ENCODE measurements at regions not wholly inside any gene's neighbourhood (a gene's known extent, or its start where the extent isn't known, plus 50 kb on each side); places are given as distances from the start of the nearest gene placed in this dataset.

DNA sequence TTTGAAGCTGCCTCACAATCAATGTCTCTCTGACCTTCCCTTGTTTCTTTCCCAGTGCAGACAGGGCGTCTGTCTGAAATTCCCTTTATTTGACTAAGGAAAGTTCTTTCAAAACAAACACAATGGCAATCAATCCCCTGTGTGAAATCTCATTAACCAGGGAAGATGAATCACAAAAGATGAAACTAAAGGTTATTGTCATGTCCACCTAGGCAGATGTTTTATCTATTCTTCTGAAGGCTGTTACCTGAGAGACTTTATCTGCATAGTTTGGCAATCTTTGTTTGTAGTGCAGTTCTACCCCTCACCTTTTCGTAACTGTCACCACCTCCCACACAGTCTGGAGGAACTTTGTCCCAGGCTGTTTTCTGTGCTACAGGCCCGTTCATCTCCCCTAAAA lies 217.5 kb upstream of the RIOK2 start:
- DNase-seq (ENCODE audit: low read depth, low spot score): no peak

DNA sequence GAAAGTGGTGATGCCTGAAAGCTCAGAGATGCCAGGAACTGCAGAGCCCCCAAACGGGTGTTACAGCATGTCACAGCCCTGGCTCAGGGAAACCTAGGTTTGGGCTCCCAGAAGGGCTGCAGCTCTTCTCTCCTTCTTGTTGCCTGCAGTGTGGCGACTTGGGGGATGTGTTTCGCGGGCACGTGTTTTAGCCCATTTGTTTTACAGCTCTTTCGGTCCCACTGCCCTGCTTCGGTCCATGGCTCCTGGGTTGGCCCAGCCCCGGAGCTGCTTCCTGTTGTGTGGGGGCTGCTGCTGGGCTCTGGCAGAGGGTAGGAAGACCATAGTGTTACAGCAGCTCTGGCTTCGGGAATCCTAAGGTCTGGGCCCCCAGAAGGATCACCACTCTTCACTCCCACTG lies 222.9 kb upstream of the RIOK2 start:
- no peak for DNase-seq (ENCODE audit: low read depth, low spot score)

DNA sequence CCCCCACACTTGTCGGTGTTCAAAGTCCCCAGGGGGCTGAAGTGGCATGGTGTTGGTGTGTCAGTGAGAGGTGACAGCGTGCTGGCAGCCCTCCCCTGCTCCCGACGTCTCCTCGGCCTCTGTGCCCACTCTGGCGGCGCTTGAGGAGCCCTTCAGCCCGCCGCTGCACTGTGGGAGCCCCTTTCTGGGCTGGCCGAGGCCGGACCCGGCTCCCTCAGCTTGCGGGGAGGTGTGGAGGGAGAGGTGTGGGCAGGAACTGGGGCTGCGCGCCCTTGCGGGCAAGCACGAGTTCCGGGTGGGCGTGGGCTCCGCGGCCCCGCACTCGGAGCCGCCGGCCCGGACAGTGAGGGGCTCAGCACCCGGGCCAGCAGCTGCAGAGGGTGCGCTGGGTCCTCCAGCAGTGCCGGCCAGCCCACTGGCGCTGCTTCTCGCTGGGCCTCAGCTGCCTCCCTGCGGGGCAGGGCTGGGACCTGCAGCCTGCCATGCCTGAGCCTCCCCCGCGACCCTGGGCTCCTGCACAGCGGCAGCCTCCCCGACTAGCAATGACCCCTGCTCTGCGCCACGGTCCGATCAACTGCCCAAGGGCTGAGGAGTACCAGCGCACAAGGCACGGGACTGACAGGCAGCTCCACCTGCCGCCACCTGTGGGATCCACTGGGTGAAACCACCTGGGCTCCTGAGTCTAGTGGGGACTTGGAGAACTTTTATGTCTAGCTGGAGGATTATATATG lies 224.1 kb upstream of the RIOK2 start:
- DNase-seq (ENCODE audit: low read depth, low spot score): no peak

DNA sequence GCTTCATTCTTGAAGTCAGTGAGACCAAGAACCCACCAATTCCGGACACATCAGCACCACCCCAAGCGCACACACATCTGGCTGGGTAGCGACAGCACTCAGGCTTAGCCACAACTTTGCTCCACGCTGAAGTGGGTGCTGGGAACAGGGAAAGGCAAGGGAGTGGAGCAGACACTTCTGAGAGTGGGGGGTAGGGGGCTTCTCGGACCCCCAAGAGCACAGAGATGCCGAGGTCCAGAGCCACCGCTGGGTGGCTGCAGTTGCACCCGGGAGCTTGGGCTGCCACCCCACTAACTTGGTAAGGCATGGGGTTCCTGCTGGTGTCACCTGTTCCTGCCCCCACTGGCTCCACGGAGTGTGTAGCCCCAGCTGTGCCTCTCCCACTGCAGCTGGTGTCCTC lies 225.3 kb upstream of the RIOK2 start:
- no peak for DNase-seq (ENCODE audit: low read depth, low spot score)

DNA sequence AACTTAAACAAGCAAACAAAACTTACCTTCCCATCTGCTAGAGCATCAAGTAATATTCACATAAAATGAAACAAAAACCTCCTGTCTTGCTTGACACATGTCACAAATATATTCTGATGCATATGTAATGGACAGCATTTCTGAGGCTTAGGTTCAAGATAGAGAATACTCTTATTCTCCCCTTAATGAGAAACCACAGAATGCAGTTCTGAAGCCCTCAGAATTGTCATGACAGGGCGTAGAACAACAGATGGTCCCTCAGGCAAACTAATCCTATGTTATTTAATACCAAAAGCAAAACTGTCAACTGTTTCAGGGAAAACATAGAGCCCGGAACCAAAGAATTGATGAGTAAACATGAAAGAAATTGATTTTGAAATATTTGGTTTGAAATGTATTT lies 229.9 kb upstream of the RIOK2 start:
- no peak for DNase-seq (ENCODE audit: low read depth, low spot score)

DNA sequence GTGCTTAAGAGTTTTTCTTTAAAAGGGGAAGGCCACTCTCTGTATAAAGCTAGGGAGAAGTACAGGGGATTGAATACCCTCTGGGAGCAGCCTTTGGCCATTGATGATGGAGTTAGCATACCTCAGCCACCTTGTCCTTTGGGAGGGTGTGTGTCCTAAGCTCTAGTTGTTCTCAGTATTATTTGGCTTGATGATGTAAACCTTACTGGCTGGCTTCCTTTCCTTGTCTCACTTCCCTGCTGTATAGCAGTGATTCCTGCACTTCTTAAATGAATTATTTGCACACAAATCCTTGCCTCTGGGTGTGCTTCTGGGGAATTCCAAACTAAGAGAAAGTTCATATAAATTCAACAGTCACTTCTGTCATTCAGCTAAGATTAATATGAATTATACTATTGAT lies 234.9 kb upstream of the RIOK2 start:
- no peak for DNase-seq (ENCODE audit: low read depth, low spot score)

DNA sequence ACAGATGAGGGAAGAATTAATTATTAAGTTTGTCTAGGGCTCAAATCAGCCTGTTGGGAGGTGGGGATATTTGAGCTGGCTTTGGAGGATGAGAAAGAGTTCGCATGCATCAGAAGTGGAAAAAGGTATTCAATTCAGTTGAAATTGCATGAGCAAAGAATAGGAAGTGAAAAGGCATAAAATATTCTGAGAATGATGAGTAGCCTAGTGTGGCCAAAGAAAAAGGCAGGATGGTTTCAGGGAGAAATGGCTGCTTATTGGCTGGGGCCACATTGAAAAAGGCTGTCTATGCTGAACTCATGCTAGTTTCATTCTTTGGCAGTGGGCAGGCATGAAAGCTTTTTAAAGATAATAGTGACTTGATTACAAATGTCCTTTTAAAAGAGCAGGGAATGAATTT lies 235.4 kb upstream of the RIOK2 start:
- DNase-seq (ENCODE audit: low read depth, low spot score): no peak

DNA sequence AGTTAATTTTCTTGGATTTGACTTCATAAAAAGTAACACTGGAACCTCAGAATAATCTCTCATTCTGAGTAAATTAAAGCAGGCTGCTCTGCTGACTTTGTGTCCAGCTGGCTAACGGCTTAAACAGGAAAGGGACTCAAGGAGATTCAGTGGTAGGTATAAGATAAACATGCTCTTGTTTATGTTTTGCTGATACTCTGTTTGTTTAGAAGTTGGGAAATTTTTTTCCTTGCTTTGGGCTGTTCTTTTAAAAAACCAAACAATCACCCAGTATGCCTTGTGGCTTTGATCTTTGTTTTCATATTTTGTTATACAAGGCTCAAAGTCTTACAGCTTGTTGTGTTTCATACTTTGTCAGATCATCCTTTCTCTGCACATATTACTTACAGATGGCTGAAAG lies 237.6 kb upstream of the RIOK2 start:
- no peak for DNase-seq (ENCODE audit: low read depth, low spot score)

DNA sequence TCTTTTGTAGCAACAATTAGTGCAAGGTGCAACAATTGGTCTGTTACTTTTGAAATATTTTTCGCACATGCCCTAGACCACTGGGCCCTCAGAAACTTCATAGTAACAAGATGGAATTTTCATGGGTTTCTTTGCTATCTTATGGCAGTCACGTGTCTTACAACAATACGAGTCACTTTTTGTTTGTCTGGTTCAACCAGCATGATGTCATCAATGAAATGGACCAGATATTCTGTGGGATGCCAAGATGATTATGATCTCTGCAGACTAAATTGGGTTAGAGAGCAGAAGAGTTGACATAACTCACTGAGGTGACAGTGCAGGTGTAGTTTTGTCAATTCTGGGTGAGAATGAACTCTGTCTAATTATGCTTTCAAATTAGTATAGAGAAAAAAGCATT lies 239.6 kb upstream of the RIOK2 start:
- no peak for DNase-seq (ENCODE audit: low read depth, low spot score)

DNA sequence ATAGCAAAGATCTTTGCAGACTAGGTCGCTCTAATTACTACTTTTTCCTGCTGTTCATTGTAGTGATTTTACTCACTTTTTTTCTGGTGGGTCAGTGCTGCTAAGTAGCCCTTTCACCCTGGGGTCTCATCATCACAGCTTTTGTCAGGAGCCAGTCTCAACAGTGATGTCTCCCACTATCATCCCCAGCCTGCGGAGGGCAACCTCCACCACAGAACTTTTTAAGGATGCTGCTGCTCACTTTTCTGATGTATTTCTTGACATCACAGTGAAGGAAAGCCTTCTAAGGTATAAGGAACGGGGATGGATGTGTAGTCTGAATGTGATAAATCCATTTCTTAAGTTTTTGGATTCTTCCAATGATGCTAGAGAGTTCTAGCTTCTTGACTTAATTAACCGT lies 242.5 kb upstream of the RIOK2 start:
- DNase-seq (ENCODE audit: low read depth, low spot score): no peak

DNA sequence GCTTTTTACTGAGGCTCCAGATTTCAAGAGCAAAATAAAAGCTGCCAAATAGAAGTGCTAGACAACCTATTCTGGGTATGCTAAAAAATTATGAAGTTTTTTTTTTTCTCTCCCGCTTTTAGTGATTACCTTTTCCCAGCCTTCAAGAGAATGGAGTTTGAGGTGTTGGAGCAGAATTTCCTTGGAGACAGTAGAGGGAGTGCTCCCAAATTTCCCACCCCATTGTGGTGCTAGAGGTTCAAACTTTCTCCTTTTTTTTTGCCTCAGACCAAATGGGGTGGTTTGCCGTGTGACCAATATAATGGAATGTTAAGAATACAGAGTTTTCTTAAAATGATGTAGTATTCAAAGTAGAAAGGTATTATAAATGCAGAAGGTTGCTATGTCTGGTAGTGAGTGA lies 244.2 kb upstream of the RIOK2 start:
- no peak for DNase-seq (ENCODE audit: low read depth, low spot score)

DNA sequence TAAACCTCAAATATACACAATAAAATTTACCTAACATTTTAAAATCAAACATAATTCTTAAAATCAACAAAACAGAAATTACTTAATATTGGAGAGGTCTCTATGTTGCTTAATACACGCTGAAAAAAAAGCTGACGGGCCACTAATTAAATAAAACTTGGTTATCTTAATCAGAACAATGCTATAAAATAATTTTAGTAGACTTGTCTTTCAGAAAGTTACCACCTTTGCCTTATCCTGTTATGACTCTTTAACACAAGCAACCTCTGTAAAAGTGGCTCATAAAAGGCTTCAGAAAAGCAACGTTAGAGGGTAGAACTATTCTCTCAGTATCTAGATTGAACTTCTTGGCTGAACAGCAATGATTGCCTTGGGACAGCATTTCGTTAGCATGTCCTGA lies 251.0 kb upstream of the RIOK2 start:
- no peak for DNase-seq (ENCODE audit: low read depth, low spot score)

DNA sequence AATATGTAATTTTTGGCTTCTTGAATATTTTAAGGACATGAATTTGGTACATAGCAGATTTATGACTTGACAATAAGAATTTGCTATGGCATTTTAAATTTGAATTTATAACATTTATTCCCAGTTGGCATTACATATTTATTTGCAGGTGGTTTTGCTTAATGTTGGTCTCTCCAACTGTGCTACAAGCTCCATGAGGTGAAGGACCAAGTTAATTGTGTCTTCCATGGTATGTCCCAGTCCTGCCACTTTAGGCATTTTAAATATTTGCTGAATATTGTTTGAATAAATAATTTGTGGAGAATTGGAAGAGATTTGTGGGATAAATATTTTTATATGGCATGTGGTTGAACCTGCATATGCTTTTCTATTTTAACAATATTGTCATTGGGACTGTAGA lies 253.4 kb upstream of the RIOK2 start:
- no peak for DNase-seq (ENCODE audit: low read depth, low spot score)

DNA sequence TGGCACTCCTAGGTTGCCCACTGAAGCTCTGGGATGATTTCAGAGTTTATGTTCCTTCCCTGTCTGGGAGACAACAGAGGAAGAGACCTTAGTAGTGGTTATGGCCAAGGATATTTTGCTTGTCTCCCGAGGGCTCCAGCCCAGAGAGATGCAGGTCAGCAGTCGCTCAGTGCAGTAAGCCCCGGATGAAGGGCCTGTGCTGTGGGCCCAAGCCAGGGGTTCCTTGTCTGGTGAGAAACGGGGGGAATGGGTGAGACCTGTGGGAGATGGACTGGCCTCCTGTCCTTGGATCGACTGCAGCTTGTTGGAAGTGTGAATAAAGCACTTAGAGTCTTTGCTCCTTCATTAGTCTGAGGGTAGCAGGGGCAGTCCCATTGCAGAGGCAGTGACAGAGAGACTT lies 260.7 kb upstream of the RIOK2 start:
- no peak for DNase-seq (ENCODE audit: low read depth, low spot score)

DNA sequence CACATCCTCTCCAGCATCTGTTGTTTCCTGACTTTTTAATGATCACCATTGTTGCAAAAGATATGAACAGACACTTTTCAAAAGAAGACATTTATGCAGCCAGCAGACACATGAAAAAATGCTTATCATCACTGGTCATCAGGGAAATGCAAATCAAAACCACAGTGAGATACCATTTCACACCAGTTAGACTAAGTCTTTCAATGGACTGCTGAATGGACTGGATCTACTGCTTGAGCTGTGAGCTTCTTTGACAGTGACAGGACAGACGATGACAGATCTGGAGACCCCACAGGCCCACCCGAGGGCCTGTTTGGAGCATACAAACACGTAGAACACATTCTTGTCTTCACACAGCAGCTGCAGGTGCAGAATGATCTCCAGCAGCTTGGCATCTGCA lies 266.1 kb upstream of the RIOK2 start:
- no peak for DNase-seq (ENCODE audit: low read depth, low spot score)

DNA sequence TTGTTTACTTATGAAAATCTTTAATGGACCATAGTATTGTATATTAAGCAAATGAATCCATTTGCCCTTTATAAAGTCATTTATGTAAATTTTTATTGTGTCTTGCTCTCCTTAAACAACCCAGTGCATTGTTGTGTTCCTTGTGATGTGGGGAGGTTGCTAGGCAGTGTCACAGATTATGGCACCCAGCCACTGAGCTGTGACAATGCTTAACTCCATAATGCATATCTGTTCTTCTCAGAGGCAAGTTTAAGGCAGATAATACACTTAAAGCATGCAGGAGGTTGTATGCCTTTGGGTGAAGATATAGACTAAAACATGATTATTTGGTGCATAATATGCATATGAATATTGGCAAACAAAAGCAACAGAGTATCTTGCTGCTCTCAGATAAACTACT lies 269.6 kb upstream of the RIOK2 start:
- DNase-seq (ENCODE audit: low read depth, low spot score): no peak

DNA sequence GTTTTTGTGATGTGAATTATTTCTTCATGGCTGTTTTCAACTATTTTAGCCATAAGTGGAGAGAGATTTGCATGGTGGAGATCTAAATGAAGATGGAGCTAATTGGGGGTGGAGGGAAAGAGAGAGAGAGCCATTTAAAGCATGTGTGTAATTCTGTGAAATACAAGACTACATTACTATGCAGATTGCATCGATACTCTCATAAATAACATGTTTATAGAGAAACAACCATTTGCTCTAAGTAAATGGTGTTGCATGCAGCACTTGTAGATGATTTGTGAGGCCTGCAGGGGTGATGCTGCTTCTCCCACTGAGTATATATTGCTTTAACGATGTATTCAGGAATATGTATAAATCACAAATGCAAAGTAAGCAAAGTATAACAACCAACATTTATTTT lies 270.2 kb upstream of the RIOK2 start:
- DNase-seq (ENCODE audit: low read depth, low spot score): no peak

DNA sequence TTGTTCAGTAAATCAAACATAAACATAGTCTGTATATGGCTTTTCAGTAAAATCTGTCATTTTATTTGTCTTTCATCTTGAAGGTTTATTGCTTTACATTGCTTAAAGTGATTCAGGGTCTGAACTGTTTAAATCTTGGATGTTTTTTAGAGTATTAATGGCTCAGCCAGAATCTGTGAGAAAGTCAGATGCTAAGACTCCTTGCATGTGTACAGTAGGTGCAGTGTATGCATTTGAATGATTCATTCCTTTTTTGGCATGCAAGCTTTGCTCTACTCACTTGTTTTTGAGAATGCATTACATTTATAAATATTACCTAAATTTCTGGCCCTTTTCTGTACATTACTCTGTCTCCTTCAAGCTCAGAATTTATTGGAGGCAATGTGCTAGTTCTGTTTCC lies 271.0 kb upstream of the RIOK2 start:
- no peak for DNase-seq (ENCODE audit: low read depth, low spot score)

DNA sequence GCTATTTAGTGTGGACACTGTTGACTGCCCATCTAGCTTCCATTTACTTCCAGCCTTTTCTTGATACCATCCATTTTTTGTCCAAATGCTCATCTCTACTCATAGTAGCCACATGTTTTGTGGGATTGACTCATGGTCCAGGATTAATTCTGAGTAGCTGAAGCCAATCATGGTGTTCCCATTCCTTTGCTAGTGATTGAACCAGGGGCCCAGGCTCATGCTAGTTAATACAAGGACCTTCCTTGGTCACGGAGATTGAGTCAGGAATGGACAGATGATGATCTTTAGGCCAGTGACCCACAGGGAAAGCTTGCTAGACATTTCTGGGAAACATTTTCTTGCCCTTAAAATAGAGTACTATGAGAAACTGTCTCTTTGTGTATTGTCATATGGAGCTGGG lies 272.9 kb upstream of the RIOK2 start:
- DNase-seq (ENCODE audit: low read depth, low spot score): no peak

DNA sequence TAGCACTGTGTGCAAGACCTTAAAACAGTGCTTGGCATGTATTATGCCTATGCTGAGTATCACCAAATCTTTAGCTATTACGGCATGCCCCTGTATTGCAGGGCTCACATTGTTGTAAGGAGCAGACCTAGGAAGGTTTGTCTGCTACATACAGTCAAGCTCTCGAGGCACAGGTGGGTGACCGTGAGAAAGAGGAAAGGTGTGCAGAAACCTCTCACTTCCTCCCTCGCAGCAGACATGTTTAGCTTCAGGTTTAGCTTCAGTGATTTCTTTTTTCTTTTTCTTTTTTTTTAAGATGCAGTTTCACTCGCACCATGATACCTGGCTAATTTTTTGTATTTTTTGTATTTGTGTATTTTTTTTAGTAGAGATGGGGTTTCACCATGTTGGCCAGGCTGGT lies 275.8 kb upstream of the RIOK2 start:
- no peak for DNase-seq (ENCODE audit: low read depth, low spot score)

DNA sequence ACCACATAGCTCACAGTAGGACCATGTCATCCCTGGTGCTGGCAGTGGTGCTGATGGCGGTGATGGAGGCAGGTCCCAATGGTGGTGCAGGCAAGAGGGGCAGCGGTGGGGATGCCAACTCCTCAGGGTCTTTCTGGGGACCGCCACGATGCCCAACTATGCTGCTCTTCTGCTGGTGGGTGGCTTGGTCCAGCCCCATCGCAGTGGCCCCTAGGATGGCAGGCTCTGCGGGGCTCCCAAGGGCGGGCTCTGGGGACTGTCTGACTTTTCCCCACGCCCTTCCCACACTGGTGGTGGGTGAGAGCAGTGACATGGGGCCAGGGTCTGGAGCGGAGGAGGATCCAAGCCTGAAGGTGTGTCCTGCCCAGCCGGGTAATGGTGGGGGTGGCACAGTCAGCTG lies 288.9 kb upstream of the RIOK2 start:
- DNase-seq (ENCODE audit: low read depth, low spot score): no peak

DNA sequence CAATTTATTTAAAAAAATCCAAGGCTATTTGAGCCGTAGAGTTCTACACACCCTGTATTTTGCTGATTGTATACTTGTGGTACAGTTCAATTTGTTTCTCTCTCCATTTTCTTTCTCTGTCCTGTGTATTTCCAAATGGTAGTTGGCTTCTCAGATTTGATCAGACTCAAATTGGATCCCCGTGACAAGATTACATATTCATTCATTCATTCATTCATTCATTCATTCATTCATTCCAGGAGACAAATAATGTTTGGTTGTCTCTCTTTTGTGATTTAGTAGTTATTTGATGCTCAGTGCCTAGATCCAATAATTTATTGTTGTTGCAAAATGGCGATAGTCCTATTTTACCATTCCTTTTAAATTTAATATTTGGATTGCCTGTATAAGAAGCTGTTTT lies 292.8 kb upstream of the RIOK2 start:
- DNase-seq (ENCODE audit: low read depth, low spot score): no peak

DNA sequence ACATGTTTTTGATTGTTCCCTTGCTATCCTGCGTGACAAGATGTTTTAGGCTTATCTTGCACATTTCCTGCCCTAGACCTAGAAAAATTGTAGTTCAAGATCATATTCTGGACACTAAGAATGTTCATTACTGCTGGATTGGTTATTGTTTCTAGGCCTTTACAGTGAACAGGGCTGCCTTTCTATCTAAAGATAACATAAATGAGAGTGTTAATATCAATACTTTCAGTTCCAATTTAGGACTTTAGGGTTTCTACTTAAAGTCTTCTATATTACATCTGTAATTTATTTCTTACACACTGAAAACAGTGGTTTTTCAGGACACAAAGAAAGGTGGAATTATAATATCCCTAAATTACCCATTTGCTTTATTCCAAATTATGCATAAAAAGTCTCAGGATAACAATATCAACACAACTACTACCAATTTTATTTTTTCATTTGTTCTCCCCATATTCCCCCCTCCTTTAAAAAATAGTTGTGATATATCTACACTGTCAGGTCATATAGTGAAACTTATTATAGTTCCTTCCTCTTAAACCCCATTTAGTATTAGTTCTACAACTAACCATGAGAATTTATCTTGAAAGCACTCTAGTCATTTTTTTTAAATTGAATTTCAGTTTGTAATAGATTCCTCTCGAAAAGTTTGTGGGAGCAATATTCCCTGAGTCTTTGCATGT lies 293.9 kb upstream of the RIOK2 start:
- no peak for DNase-seq (ENCODE audit: low read depth, low spot score)

DNA sequence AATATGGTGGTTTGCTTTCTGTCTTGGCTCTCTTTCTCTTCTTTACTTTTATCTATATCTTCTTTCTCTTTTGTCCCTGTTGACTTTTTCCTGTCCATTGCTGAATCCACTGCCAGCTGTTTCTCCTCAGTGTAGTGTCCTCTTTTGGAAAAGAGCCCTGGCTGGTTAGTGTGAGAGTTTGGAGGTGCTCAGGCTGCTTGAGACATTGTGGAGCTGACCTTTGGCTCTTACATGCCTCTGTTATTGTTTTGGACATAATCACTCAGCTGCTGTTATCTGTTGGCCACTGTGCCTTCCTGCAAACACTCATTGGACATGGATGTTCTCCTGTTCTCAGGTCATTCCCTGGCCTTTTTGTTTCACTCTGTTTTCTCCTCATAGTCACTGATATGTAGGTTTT lies 295.4 kb upstream of the RIOK2 start:
- DNase-seq (ENCODE audit: low read depth, low spot score): no peak

Data from pulmonary artery endothelial cell (primary cell).